Uterus (tissue), 3 donors: ENCODE measurements at regions not wholly inside any gene's neighbourhood (a gene's known extent, or its start where the extent isn't known, plus 50 kb on each side); places are given as distances from the start of the nearest gene placed in this dataset.

Source experiments
- DNase-seq, 2 donors: peaks; one replicate each; pipeline ENCODE4 v3.0.0-alpha.2; 2019 to 2020
- H3K27ac ChIP-seq, 2 donors: fragments of 200-600 bp; sonication (generic); 1 replicate in 1 of 2; 2 replicates in 1 of 2; pipeline ENCODE4 v1.5.1; 2016 to 2018
- H3K27me3 ChIP-seq, 2 donors: fragments of 200-600 bp; sonication (generic); one replicate each; pipeline ENCODE4 v1.5.1; 2018 to 2019; ENCODE audit warnings: control low read depth in 1 of 2
- H3K36me3 ChIP-seq, 2 donors: fragments of 200-600 bp; sonication (generic); one replicate each; pipeline ENCODE4 v1.5.1; 2019; ENCODE audit warnings: control low read depth in 1 of 2
- H3K4me1 ChIP-seq, 2 donors: fragments of 200-600 bp; sonication (generic); one replicate each; pipeline ENCODE4 v1.5.1; 2018 to 2019; ENCODE audit warnings: control low read depth in 1 of 2
- H3K4me3 ChIP-seq, 2 donors: fragments of 200-600 bp; sonication (generic); 1 replicate in 1 of 2; 2 replicates in 1 of 2; pipeline ENCODE4 v1.5.1; 2018 to 2019; ENCODE audit warnings: mild to moderate bottlenecking in 1 of 2
- H3K9me3 ChIP-seq, 2 donors: fragments of 200-600 bp; sonication (generic); one replicate each; pipeline ENCODE4 v1.5.1; 2019; ENCODE audit warnings: control low read depth in 1 of 2
- CTCF ChIP-seq, 4 experiments: fragments of 200-600 bp in 2 of 4; fragments of 450-650 bp in 2 of 4; sonication (generic) in 2 of 4; IDR thresholded peaks; one replicate each; pipeline ENCODE4 v1.5.1; 2016 to 2019; ENCODE audit warnings: antibody characterized with exemption in 4 of 4, mild to moderate bottlenecking in 2 of 4, moderate library complexity in 1 of 4
- POLR2A ChIP-seq, 2 donors: fragments of 450-650 bp; IDR thresholded peaks; one replicate each; pipeline ENCODE4 v1.6.1; 2016; ENCODE audit warnings: antibody characterized with exemption in 2 of 2, mild to moderate bottlenecking in 1 of 2, moderate library complexity in 1 of 2
- intact Hi-C: fragments of 100-400 bp; cut with DNase I; formaldehyde crosslinking; loops from one replicate; pipeline ENCODE4 v1.15.1; 2023; ENCODE audit warnings: low total_unique reads
- donor health status: DM: yes; HTN: yes; CAD: no.

GRCh38 chr13:84080748-84081530 is 198.7 kb upstream of the SLITRK1 start:
- Histone ChIP-seq H3K36me3 (no peaks in the 10 kb centered on the region), H3K9me3 (no peaks in the 10 kb centered on the region), H3K4me1 (no peaks in the 10 kb centered on the region), H3K4me3 (no peak overlapping the region), H3K27ac (no peak overlapping the region), H3K27me3 (no peaks in the 10 kb centered on the region)
- no peak for DNase-seq
- TF ChIP-seq CTCF (IDR thresholded peaks at IDR 0.05) (no peak), POLR2A (IDR thresholded peaks at IDR 0.05) (no peak)
- intact Hi-C loops: no loop called here

GRCh38 chr13:84077271-84077670 is 195.0 kb upstream of the SLITRK1 start:
- no peak for DNase-seq
- no peak overlapping the region for H3K27ac ChIP-seq
- H3K36me3 ChIP-seq: no peaks in the 10 kb centered on the region
- H3K27me3 ChIP-seq: no peaks in the 10 kb centered on the region
- no peaks in the 10 kb centered on the region for H3K9me3 ChIP-seq
- no peak overlapping the region for H3K4me3 ChIP-seq
- TF ChIP-seq POLR2A (IDR thresholded peaks at IDR 0.05): no peak
- TF ChIP-seq CTCF (IDR thresholded peaks at IDR 0.05): no peak
- intact Hi-C loops: no loop called here
- no peaks in the 10 kb centered on the region for H3K4me1 ChIP-seq

- intact Hi-C loops: no loop called here
- Histone ChIP-seq H3K27me3 (no peaks in the 10 kb centered on the region), H3K36me3 (no peaks in the 10 kb centered on the region), H3K9me3 (no peaks in the 10 kb centered on the region), H3K4me1 (no peaks in the 10 kb centered on the region), H3K27ac (no peak overlapping the region), H3K4me3 (no peak overlapping the region)
- no peak for TF ChIP-seq POLR2A (IDR thresholded peaks at IDR 0.05)
- no peak for TF ChIP-seq CTCF (IDR thresholded peaks at IDR 0.05)
- no peak for DNase-seq
Measured at GRCh38 chr13:84076280-84076679, 194.0 kb upstream of the SLITRK1 start.

- Histone ChIP-seq H3K4me1 (no peaks in the 10 kb centered on the region), H3K9me3 (no peaks in the 10 kb centered on the region), H3K4me3 (no peak overlapping the region), H3K27me3 (no peaks in the 10 kb centered on the region), H3K36me3 (no peaks in the 10 kb centered on the region), H3K27ac (no peak overlapping the region)
- intact Hi-C loops: no loop called here
- TF ChIP-seq POLR2A (IDR thresholded peaks at IDR 0.05) (no peak), CTCF (IDR thresholded peaks at IDR 0.05) (no peak)
- DNase-seq: no peak
Measured at GRCh38 chr13:84050536-84050935, 168.3 kb upstream of the SLITRK1 start.

- Histone ChIP-seq H3K4me3 (no peak overlapping the region), H3K9me3 (no peaks in the 10 kb centered on the region), H3K27me3 (peaks cover 0 to under 1% of the 10 kb centered on the region in 2 donors), H3K4me1 (no peaks in the 10 kb centered on the region), H3K36me3 (no peaks in the 10 kb centered on the region), H3K27ac (no peak overlapping the region)
- intact Hi-C loops: no loop called here
- no peak for DNase-seq
- no peak for TF ChIP-seq CTCF (IDR thresholded peaks at IDR 0.05)
- TF ChIP-seq POLR2A (IDR thresholded peaks at IDR 0.05): no peak
Measured at GRCh38 chr13:84049443-84050219, 167.4 kb upstream of the SLITRK1 start.
